ENCODE measurements at regions not wholly inside any gene's neighbourhood (a gene's known extent, or its start where the extent isn't known, plus 50 kb on each side); places are given as distances from the start of the nearest gene placed in this dataset.

GRCh38 chr18:42401131-42401673, 446.2 kb downstream of the PIK3C3 start:
- no peak for DNase-seq (ENCODE audit: low read depth)

- no peak for DNase-seq (ENCODE audit: low read depth)
These were observed 449.1 kb downstream of the PIK3C3 start for GRCh38 chr18:42404151-42404550.

- DNase-seq (ENCODE audit: low read depth) = no peak
These were observed 454.0 kb downstream of the PIK3C3 start for GRCh38 chr18:42409005-42409404.

- no peak for DNase-seq (ENCODE audit: low read depth)
These were observed 457.2 kb downstream of the PIK3C3 start for GRCh38 chr18:42412281-42412680.

GRCh38 chr18:42412896-42413295, 457.9 kb downstream of the PIK3C3 start:
- no peak for DNase-seq (ENCODE audit: low read depth)

GRCh38 chr18:42413870-42414269, 458.8 kb downstream of the PIK3C3 start:
- no peak for DNase-seq (ENCODE audit: low read depth)

- no peak for DNase-seq (ENCODE audit: low read depth)
These were observed 459.9 kb downstream of the PIK3C3 start for GRCh38 chr18:42414756-42415454.

GRCh38 chr18:42417189-42417588, 462.2 kb downstream of the PIK3C3 start:
- no peak for DNase-seq (ENCODE audit: low read depth)

- no peak for DNase-seq (ENCODE audit: low read depth)
These were observed 463.1 kb downstream of the PIK3C3 start for GRCh38 chr18:42418121-42418520.

- DNase-seq (ENCODE audit: low read depth) = no peak
These were observed 470.0 kb downstream of the PIK3C3 start for GRCh38 chr18:42425025-42425424.

GRCh38 chr18:42426496-42427015, 471.5 kb downstream of the PIK3C3 start:
- DNase-seq (ENCODE audit: low read depth) = no peak

GRCh38 chr18:42429196-42429595, 474.2 kb downstream of the PIK3C3 start:
- no peak for DNase-seq (ENCODE audit: low read depth)

- DNase-seq (ENCODE audit: low read depth) = no peak
These were observed 481.3 kb downstream of the PIK3C3 start for GRCh38 chr18:42436222-42436765.

GRCh38 chr18:42437001-42437400, 482.0 kb downstream of the PIK3C3 start:
- DNase-seq (ENCODE audit: low read depth) = no peak

GRCh38 chr18:42437646-42438045, 482.6 kb downstream of the PIK3C3 start:
- no peak for DNase-seq (ENCODE audit: low read depth)

GRCh38 chr18:42442656-42443055, 487.6 kb downstream of the PIK3C3 start:
- DNase-seq (ENCODE audit: low read depth) = no peak

- DNase-seq (ENCODE audit: low read depth) = no peak
These were observed 489.3 kb downstream of the PIK3C3 start for GRCh38 chr18:42444349-42444748.

GRCh38 chr18:42445359-42445758, 490.3 kb downstream of the PIK3C3 start:
- no peak for DNase-seq (ENCODE audit: low read depth)

- no peak for DNase-seq (ENCODE audit: low read depth)
These were observed 491.2 kb downstream of the PIK3C3 start for GRCh38 chr18:42446195-42446594.

- no peak for DNase-seq (ENCODE audit: low read depth)
These were observed 492.7 kb downstream of the PIK3C3 start for GRCh38 chr18:42447688-42448087.

- no peak for DNase-seq (ENCODE audit: low read depth)
These were observed 503.2 kb downstream of the PIK3C3 start for GRCh38 chr18:42458226-42458625.

GRCh38 chr18:42459873-42460272, 504.8 kb downstream of the PIK3C3 start:
- DNase-seq (ENCODE audit: low read depth) = no peak

GRCh38 chr18:42471885-42472284, 516.9 kb downstream of the PIK3C3 start:
- no peak for DNase-seq (ENCODE audit: low read depth)

Data from forelimb muscle (tissue), 1 donor.